HUES48 (cell line): ENCODE measurements at regions not wholly inside any gene's neighbourhood (a gene's known extent, or its start where the extent isn't known, plus 50 kb on each side); places are given as distances from the start of the nearest gene placed in this dataset.

Source experiments
- H3K27ac ChIP-seq: one replicate; pipeline ENCODE4 v1.7.0; 2013; ENCODE audit warnings: low read depth, low read length, inconsistent platforms
- H3K27me3 ChIP-seq: 2 replicates; pipeline ENCODE4 v1.6.1; 2013; ENCODE audit warnings: mild to moderate bottlenecking, low read length; ENCODE audit not compliant: control insufficient read depth, insufficient read depth
- H3K36me3 ChIP-seq: 2 replicates; pipeline ENCODE4 v1.6.1; 2013; ENCODE audit warnings: low read length; ENCODE audit not compliant: control insufficient read depth, insufficient read depth
- H3K4me1 ChIP-seq: 2 replicates; pipeline ENCODE4 v1.6.1; 2013; ENCODE audit warnings: mild to moderate bottlenecking, low read length; ENCODE audit not compliant: control insufficient read depth, insufficient read depth
- H3K4me3 ChIP-seq: 2 replicates; pipeline ENCODE4 v1.5.1; 2013; ENCODE audit warnings: mild to moderate bottlenecking, low read depth, low read length
- H3K9ac ChIP-seq: 2 replicates; pipeline ENCODE4 v1.6.1; 2013; ENCODE audit warnings: mild to moderate bottlenecking, low read depth, low read length, moderate library complexity
- H3K9me3 ChIP-seq: 2 replicates; pipeline ENCODE4 v1.6.1; 2013; ENCODE audit warnings: low read length; ENCODE audit not compliant: control insufficient read depth, insufficient read depth

DNA sequence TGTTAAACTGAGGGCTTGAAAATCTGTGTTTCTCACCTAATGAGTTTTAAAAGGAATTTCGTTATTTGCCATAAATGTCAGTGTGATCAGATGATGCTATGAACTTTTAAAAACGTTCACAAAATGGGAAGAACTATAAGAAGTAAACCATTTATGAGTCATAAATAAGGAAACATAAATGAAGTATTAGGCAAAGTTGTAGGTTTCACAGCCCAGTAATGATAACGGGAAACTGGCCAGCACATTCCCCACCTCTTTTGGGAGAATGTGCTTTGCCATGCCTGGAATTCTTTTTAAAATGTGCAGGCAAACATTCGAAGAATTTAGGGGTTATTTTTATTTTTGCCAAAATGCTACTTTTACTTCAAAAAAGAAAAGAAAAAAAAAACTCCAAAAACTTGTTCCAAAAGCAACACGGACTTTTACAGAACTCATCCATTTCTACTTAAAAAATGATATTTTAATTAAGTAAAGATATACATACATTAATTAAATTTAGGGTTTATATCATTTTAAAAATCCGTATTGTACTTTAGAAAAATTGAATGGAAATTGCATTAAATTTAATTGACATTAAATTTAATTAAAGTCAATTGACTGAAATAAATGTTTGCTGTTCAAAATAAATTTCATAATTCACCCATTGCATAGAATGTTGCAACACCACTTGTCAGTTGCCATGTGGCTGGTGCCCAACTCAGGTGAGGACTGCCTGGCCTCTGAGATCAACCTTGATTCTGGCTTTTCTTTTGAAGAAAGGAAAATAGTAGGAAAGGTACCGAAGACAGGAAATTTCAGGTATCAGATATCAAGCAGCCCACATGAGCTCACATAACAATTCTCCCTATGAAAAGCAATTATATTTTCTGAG lies 1198.5 kb downstream of the EFNB2 start:
- Histone ChIP-seq H3K27me3 (no peaks in the 10 kb centered on the region), H3K27ac (no peak overlapping the region), H3K36me3 (no peaks in the 10 kb centered on the region), H3K4me3 (no peak overlapping the region), H3K9ac (no peak overlapping the region), H3K4me1 (peaks cover 5% of the 10 kb centered on the region; the same call in 1 of the 2 replicates), H3K9me3 (no peaks in the 10 kb centered on the region)

DNA sequence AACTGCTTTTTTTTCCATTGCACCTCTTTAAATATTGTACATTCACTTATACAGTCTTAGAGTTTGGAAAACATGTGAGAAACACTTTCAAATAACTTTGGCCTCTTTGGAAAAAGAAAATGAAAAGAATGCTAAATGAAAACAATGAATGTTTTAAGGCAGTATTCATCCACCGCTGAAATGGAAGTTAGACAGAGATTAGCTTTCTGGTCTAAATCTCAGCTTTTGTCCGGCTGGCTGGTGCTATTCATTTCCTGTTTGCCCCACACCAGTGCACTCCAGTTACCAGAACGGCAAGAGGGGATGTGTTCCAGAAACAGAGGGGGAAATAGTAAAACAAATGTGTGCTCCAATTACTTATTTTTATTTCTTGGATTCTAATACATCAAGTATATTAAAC lies 1201.3 kb downstream of the EFNB2 start:
- no peak overlapping the region for H3K9ac ChIP-seq
- no peaks in the 10 kb centered on the region for H3K27me3 ChIP-seq
- H3K36me3 ChIP-seq = no peaks in the 10 kb centered on the region
- H3K27ac ChIP-seq = no peak overlapping the region
- H3K9me3 ChIP-seq = no peaks in the 10 kb centered on the region
- H3K4me1 ChIP-seq = peaks cover 5% of the 10 kb centered on the region; the same call in 1 of the 2 replicates
- H3K4me3 ChIP-seq = no peak overlapping the region

DNA sequence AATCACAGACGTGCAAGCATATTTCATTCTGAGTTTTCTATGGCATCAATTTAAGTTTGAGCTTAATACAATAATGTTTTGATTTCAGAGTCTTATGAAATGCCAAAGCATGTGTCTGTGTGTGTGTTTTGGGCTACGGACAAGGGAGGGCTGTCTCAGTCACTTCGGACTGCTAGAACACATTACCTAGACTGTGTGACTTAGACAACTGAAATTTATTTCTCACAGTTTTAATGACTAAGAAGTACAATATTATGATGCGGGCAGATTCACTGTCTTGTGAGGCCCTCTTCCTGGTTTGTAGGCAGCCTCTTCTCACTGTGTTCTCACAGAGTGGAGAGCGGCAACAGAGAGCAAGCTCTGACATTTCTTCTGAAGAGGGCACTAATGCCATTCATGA lies 1202.0 kb downstream of the EFNB2 start:
- H3K27ac ChIP-seq = no peak overlapping the region
- no peaks in the 10 kb centered on the region for H3K36me3 ChIP-seq
- no peak overlapping the region for H3K9ac ChIP-seq
- H3K9me3 ChIP-seq = no peaks in the 10 kb centered on the region
- H3K4me3 ChIP-seq = no peak overlapping the region
- H3K4me1 ChIP-seq = peaks cover 5% of the 10 kb centered on the region; the same call in 1 of the 2 replicates
- no peaks in the 10 kb centered on the region for H3K27me3 ChIP-seq

DNA sequence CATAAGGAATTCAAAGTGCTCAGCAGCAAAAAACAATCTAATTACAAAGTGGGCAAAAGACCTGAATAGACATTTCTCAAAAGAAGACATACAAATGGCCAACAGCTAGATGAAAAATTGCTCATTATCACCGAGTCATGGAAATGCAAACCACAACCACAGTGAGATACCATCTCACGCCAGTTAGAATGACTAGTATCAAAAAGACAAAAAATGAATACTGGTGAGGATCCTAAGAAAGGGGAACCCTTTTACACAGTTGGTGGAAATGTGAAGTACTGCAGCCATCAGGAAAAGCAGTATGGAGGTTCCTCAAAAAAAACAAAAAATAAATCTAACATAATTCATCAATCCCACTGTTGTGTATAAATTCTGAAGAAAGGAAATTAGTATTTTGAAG lies 1206.1 kb downstream of the EFNB2 start:
- Histone ChIP-seq H3K9ac (no peak overlapping the region), H3K4me3 (no peak overlapping the region), H3K27me3 (no peaks in the 10 kb centered on the region), H3K9me3 (no peaks in the 10 kb centered on the region), H3K36me3 (no peaks in the 10 kb centered on the region), H3K4me1 (no peaks in the 10 kb centered on the region), H3K27ac (no peak overlapping the region)

DNA sequence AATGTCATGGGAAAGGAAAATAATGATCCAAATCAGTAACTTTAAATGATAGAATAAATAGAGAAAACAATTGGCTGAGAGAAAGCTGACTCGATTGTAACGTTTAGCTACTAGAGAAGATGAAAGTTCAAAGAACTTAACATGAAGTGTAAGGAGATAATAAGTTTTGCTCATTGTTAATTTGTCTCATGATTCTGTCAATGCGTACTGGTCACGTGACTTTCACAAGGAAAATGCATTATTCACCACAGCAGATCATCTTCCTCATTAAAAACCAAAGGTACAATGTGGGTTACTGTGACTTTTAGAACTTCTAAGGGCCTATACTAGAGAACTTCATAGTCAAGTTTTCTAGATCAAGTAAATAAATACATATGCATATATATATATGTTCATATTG lies 1207.2 kb downstream of the EFNB2 start:
- H3K27ac ChIP-seq = no peak overlapping the region
- no peak overlapping the region for H3K4me3 ChIP-seq
- no peaks in the 10 kb centered on the region for H3K4me1 ChIP-seq
- no peaks in the 10 kb centered on the region for H3K36me3 ChIP-seq
- H3K9me3 ChIP-seq = no peaks in the 10 kb centered on the region
- H3K27me3 ChIP-seq = no peaks in the 10 kb centered on the region
- no peak overlapping the region for H3K9ac ChIP-seq

DNA sequence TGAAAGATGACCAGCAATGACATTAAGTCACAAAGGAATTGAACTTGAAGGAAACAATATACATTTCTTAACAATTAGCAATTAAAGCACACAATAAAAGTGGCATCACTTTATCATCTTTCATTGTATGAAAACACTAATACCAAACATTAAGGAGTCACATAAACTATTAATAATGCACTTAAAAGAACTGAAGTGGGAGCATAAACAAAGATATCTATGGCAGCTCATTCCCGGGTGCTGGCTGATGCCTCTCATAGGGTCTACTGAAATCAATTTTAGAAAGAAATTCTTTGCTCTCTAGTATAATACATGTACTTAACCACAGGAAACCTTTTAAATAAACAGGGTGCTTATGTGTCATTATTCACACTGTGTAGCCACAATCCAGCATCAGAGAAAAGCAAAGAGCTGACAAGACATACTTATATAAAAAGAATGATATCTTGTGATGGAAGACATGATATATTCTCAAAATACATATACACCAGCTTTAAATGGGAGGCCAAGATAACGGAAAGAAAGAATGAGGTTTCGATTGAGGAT lies 1207.8 kb downstream of the EFNB2 start:
- H3K9ac ChIP-seq = no peak overlapping the region

DNA sequence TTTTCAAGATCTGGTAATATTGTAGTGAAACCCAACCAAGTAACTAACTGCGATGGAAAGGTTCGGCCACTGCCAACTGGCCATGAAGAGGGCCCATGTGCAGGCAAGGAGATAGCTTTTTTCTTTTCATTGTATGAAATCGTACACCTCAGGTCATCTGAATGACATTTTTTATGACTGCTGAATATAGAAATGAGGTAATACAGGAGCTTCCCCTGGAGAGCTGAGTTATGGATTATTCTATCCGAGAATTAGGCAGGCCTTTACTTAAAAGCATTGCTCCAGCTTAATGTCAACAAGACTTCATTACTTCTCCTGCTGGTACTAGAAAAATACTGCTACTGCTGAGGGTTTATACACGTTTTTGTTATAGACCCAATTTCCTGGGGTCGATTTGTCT lies 1215.6 kb downstream of the EFNB2 start:
- H3K9me3 ChIP-seq = no peaks in the 10 kb centered on the region
- H3K4me1 ChIP-seq = no peaks in the 10 kb centered on the region
- no peak overlapping the region for H3K9ac ChIP-seq
- H3K27ac ChIP-seq = no peak overlapping the region
- H3K4me3 ChIP-seq = no peak overlapping the region
- H3K27me3 ChIP-seq = no peaks in the 10 kb centered on the region
- no peaks in the 10 kb centered on the region for H3K36me3 ChIP-seq

More for the DNA sequence above, 1207.8 kb downstream of the EFNB2 start:
- no peaks in the 10 kb centered on the region for H3K9me3 ChIP-seq
- no peaks in the 10 kb centered on the region for H3K36me3 ChIP-seq
- H3K27me3 ChIP-seq = no peaks in the 10 kb centered on the region
- H3K4me1 ChIP-seq = no peaks in the 10 kb centered on the region
- no peak overlapping the region for H3K27ac ChIP-seq
- H3K4me3 ChIP-seq = no peak overlapping the region

DNA sequence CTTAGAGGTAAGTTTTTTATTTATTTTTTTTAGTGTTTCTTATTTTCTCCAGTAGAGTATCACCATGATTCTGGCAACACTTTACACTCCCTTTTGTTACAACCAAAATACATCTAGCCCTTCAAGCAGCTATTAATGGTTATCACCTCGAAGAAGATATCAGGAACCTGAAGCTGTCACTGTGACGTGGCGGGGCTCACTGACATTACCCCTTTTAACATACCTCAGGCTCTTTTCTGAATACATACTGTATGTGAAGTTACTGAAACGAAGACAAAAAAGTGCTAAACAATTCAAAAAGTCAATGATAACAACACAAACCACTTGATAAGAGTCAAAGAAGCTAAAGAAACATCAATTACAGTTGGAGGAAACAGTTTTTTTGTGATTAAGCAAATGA lies 1218.7 kb downstream of the EFNB2 start:
- Histone ChIP-seq H3K4me3 (no peak overlapping the region), H3K27ac (no peak overlapping the region), H3K4me1 (no peaks in the 10 kb centered on the region), H3K27me3 (no peaks in the 10 kb centered on the region), H3K9ac (no peak overlapping the region), H3K36me3 (no peaks in the 10 kb centered on the region), H3K9me3 (no peaks in the 10 kb centered on the region)

DNA sequence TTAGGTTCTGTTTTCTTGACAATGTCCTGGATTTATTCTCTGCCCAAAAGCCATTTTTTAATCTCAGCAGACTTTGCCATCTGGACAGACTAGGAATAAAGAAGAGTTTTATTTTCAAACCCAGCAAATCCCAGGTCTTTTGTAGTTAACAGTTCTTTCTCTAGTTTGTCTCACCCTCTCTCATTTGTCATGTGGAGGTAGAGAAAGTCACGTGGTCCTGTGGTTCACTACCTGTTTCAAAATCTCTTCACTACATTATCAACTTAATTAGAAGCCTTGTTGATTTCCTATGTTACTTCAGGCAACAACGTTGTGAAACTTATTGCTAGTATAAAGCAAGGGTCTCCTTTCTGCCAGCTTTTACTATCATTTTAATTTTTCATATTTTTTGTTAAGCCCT lies 1222.6 kb downstream of the EFNB2 start:
- no peak overlapping the region for H3K4me3 ChIP-seq
- no peak overlapping the region for H3K27ac ChIP-seq
- no peaks in the 10 kb centered on the region for H3K27me3 ChIP-seq
- no peak overlapping the region for H3K9ac ChIP-seq
- no peaks in the 10 kb centered on the region for H3K9me3 ChIP-seq
- no peaks in the 10 kb centered on the region for H3K36me3 ChIP-seq
- H3K4me1 ChIP-seq = no peaks in the 10 kb centered on the region

DNA sequence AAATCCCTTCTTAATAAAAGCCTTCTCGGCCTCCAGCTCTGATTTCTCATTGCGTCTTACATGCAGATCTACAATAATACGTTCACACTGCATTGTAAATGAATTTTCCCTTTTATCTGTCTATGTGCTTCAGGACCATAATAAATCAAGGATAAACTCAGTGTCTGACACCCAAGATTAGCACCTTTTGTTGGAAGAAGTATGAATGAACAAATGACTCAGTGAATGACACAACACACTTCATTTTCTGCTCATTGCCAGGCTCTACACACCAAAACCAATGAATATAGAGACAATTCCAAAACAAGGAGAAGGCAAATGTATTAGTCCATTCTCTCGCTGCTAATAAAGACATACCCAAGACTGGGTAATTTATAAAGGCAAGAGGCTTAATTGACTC lies 1224.4 kb downstream of the EFNB2 start:
- Histone ChIP-seq H3K27ac (no peak overlapping the region), H3K27me3 (no peaks in the 10 kb centered on the region), H3K4me3 (no peak overlapping the region), H3K9me3 (no peaks in the 10 kb centered on the region), H3K36me3 (no peaks in the 10 kb centered on the region), H3K4me1 (no peaks in the 10 kb centered on the region), H3K9ac (no peak overlapping the region)

DNA sequence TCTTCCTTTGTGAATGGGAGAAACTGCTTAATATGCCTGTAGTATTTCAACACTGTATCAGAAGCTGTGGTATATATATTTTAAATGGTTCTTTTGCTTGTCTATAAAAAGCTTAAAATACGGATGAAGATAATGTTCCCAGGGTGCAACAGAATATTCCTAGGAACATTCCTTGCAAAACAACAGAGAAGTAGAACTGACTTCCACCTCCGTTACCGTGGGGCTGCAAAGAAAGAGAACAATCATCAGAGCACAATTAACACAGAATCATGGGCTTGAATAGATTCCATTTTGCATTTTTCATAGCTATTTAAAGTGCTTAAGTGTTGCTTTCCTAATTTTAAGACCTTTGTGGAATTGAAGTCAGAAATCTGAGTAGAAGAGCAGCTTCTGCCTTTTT lies 1227.7 kb downstream of the EFNB2 start:
- Histone ChIP-seq H3K4me1 (no peaks in the 10 kb centered on the region), H3K36me3 (no peaks in the 10 kb centered on the region), H3K9ac (no peak overlapping the region), H3K9me3 (no peaks in the 10 kb centered on the region), H3K27ac (no peak overlapping the region), H3K4me3 (no peak overlapping the region), H3K27me3 (no peaks in the 10 kb centered on the region)
